Endodermal cell (in vitro differentiated cells): ENCODE measurements at regions not wholly inside any gene's neighbourhood (a gene's known extent, or its start where the extent isn't known, plus 50 kb on each side); places are given as distances from the start of the nearest gene placed in this dataset.

ENCODE experiments used
- DNase-seq: peaks from one replicate; pipeline ENCODE4 v3.0.0-alpha.2; 2017
- H3K27ac ChIP-seq: 2 replicates; pipeline ENCODE4 v1.5.1; 2013; ENCODE audit warnings: mild to moderate bottlenecking, low read depth, low read length, moderate library complexity
- H3K27me3 ChIP-seq: 2 replicates; pipeline ENCODE4 v1.6.1; 2013; ENCODE audit warnings: mild to moderate bottlenecking, low read length, moderate library complexity; ENCODE audit not compliant: insufficient read depth, control insufficient read depth, poor library complexity, severe bottlenecking
- H3K36me3 ChIP-seq: 2 replicates; pipeline ENCODE4 v1.7.0; 2013; ENCODE audit warnings: mild to moderate bottlenecking, low read length, moderate library complexity; ENCODE audit not compliant: control insufficient read depth, insufficient read depth
- H3K4me1 ChIP-seq: one replicate; pipeline ENCODE4 v1.7.0; 2013; ENCODE audit warnings: low read length; ENCODE audit not compliant: control insufficient read depth, insufficient read depth
- H3K4me3 ChIP-seq: 2 replicates; pipeline ENCODE4 v1.5.1; 2013; ENCODE audit warnings: mild to moderate bottlenecking, low read length, moderate library complexity
- H3K9ac ChIP-seq: 2 replicates; pipeline ENCODE4 v1.6.1; 2013; ENCODE audit warnings: mild to moderate bottlenecking, low read length, moderate library complexity; ENCODE audit not compliant: poor library complexity, severe bottlenecking; ENCODE audit errors: extremely low read depth
- H3K9me3 ChIP-seq: 2 replicates; pipeline ENCODE4 v1.6.1; 2013; ENCODE audit warnings: mild to moderate bottlenecking, low read length, moderate library complexity; ENCODE audit not compliant: control insufficient read depth
- H3K27ac Mint-ChIP-seq: 2 replicates; pipeline ENCODE4 v1.8.0; 2020; ENCODE audit warnings: mixed read lengths
- H3K27me3 Mint-ChIP-seq: 2 replicates; pipeline ENCODE4 v1.8.0; 2021; ENCODE audit warnings: mild to moderate bottlenecking, mixed read lengths; ENCODE audit not compliant: insufficient read depth
- H3K36me3 Mint-ChIP-seq: 2 replicates; pipeline ENCODE4 v1.8.0; 2020; ENCODE audit warnings: low read depth, mixed read lengths
- H3K4me1 Mint-ChIP-seq: 2 replicates; pipeline ENCODE4 v1.8.0; 2020; ENCODE audit warnings: mixed read lengths
- H3K4me3 Mint-ChIP-seq: 2 replicates; pipeline ENCODE4 v1.8.0; 2020; ENCODE audit warnings: mild to moderate bottlenecking, moderate library complexity, mixed read lengths
- H3K9me3 Mint-ChIP-seq: 2 replicates; pipeline ENCODE4 v1.8.0; 2020; ENCODE audit warnings: mild to moderate bottlenecking, mixed read lengths
- CTCF ChIP-seq: fragments of 200-600 bp; sonication (generic); conservative IDR thresholded peaks from 2 replicates; pipeline ENCODE4 v1.5.0; 2021; ENCODE audit warnings: antibody characterized with exemption, mild to moderate bottlenecking
- WGBS, 2 experiments: methylation state at CpG; one replicate each; pipeline versions ENCODE4 v1.1.5 to v1.1.7; 2013; ENCODE audit warnings: missing lambda C conversion rate in 2 of 2, mixed read lengths in 1 of 2; ENCODE audit not compliant: insufficient coverage in 1 of 2, insufficient read length in 1 of 2; 5-methylcytosine and 5-hydroxymethylcytosine counted together

- Mint-ChIP-seq H3K36me3 (no peaks in the 10 kb centered on the region), H3K27me3 (peaks cover 4% of the 10 kb centered on the region), H3K4me3 (no peak overlapping the region), H3K9me3 (peaks cover 17% of the 10 kb centered on the region), H3K4me1 (no peaks in the 10 kb centered on the region), H3K27ac (no peak overlapping the region)
- no peak for DNase-seq
- H3K9ac ChIP-seq, result no peak overlapping the region
- H3K27ac ChIP-seq, result no peak overlapping the region
- H3K9me3 ChIP-seq, result peaks cover 5% of the 10 kb centered on the region
- no peaks in the 10 kb centered on the region for H3K27me3 ChIP-seq
- H3K36me3 ChIP-seq, result no peaks in the 10 kb centered on the region
- no peaks in the 10 kb centered on the region for H3K4me1 ChIP-seq
- no peak for TF ChIP-seq CTCF
- no peak overlapping the region for H3K4me3 ChIP-seq
- whole genome bisulfite sequencing, 2 experiments, result no CpG with 5 or more reads among the region's 1 CpG
Measured at GRCh38 chr14:38915125-38915524, 187.9 kb downstream of the SEC23A start.

- H3K27ac Mint-ChIP-seq, result no peak overlapping the region
- no peaks in the 10 kb centered on the region for H3K36me3 ChIP-seq
- no peaks in the 10 kb centered on the region for H3K9me3 ChIP-seq
- H3K9ac ChIP-seq, result no peak overlapping the region
- H3K4me1 Mint-ChIP-seq, result peaks cover under 1% of the 10 kb centered on the region
- 82 to 91% methylated on average over 1 of the region's 1 CpG for WGBS, 2 experiments
- no peak overlapping the region for H3K4me3 Mint-ChIP-seq
- H3K9me3 Mint-ChIP-seq, result peaks cover 3% of the 10 kb centered on the region
- H3K27ac ChIP-seq, result no peak overlapping the region
- TF ChIP-seq CTCF, result no peak
- no peak for DNase-seq
- peaks cover 5% of the 10 kb centered on the region for H3K27me3 Mint-ChIP-seq
- no peak overlapping the region for H3K4me3 ChIP-seq
- no peaks in the 10 kb centered on the region for H3K36me3 Mint-ChIP-seq
- H3K27me3 ChIP-seq, result peaks cover 8% of the 10 kb centered on the region
- no peaks in the 10 kb centered on the region for H3K4me1 ChIP-seq
Measured at GRCh38 chr14:38910092-38910491, 192.9 kb downstream of the SEC23A start.

GRCh38 chr14:38904959-38905358, 198.1 kb downstream of the SEC23A start:
- Mint-ChIP-seq H3K9me3 (no peaks in the 10 kb centered on the region), H3K27ac (no peak overlapping the region), H3K27me3 (peaks cover 11% of the 10 kb centered on the region), H3K4me1 (peaks cover 9% of the 10 kb centered on the region), H3K36me3 (no peaks in the 10 kb centered on the region), H3K4me3 (no peak overlapping the region)
- peaks cover 14% of the 10 kb centered on the region for H3K27me3 ChIP-seq
- H3K36me3 ChIP-seq, result no peaks in the 10 kb centered on the region
- no peak overlapping the region for H3K9ac ChIP-seq
- H3K27ac ChIP-seq, result no peak overlapping the region
- TF ChIP-seq CTCF, result no peak
- H3K9me3 ChIP-seq, result no peaks in the 10 kb centered on the region
- DNase-seq, result no peak
- no peaks in the 10 kb centered on the region for H3K4me1 ChIP-seq
- no peak overlapping the region for H3K4me3 ChIP-seq
